B cell (primary cell): ENCODE measurements at regions not wholly inside any gene's neighbourhood (a gene's known extent, or its start where the extent isn't known, plus 50 kb on each side); places are given as distances from the start of the nearest gene placed in this dataset.

Experiments
- ATAC-seq: fragments of 200-7000 bp; cut with Tn5 transposase; one replicate; pipeline ENCODE4 v1.10.0; 2021; ENCODE audit warnings: low read depth, mild to moderate bottlenecking, moderate number of reproducible peaks, moderate library complexity
- CTCF ChIA-PET: fragments of 350-600 bp; sonication (Branson Sonifier 250); formaldehyde crosslinking; loops from one replicate; lab custom pipeline; 2021; ENCODE audit warnings: antibody characterized with exemption, inconsistent platforms; lab: Charles Lee
- POLR2A ChIA-PET: fragments of 350-600 bp; sonication (Branson Sonifier 250); formaldehyde crosslinking; loops from one replicate; lab custom pipeline; 2021; ENCODE audit warnings: antibody characterized with exemption; lab: Charles Lee
- DNase-seq: peaks from one replicate; pipeline ENCODE4 v3.0.0; 2013
- H2AFZ ChIP-seq: 2 replicates; pipeline ENCODE4 v1.6.1; 2012; ENCODE audit warnings: mild to moderate bottlenecking, low read depth, low read length; ENCODE audit not compliant: insufficient read depth, poor library complexity, severe bottlenecking
- H3K27ac ChIP-seq, 2 donors: 1 replicate in 1 of 2; 2 replicates in 1 of 2; pipeline ENCODE4 v1.5.1; 2012 to 2013; ENCODE audit warnings: low read length in 2 of 2, mild to moderate bottlenecking in 2 of 2, moderate library complexity in 1 of 2
- H3K27me3 ChIP-seq, 4 experiments: fragments of 200-600 bp in 1 of 4; sonication (generic) in 1 of 4; replicated peaks in 1 of 4; 1 replicate in 2 of 4; 2 replicates in 2 of 4; pipeline versions ENCODE4 v1.6.1 to v1.7.0; 2013 to 2016; ENCODE audit warnings: low read length in 3 of 4, mild to moderate bottlenecking in 2 of 4, mixed read lengths in 1 of 4, moderate library complexity in 1 of 4; ENCODE audit not compliant: insufficient read depth in 4 of 4, control insufficient read depth in 3 of 4; ENCODE audit errors: control extremely low read depth in 1 of 4
- H3K36me3 ChIP-seq, 2 experiments: replicated peaks in 1 of 2; 1 replicate in 1 of 2; 2 replicates in 1 of 2; pipeline versions ENCODE4 v1.6.1 to v1.7.1; 2013; ENCODE audit warnings: low read length in 1 of 2; ENCODE audit not compliant: insufficient read depth in 2 of 2, control insufficient read depth in 1 of 2; ENCODE audit errors: control extremely low read depth in 1 of 2, extremely low read depth in 1 of 2
- H3K4me1 ChIP-seq, 2 donors: fragments of 200-600 bp in 1 of 2; sonication (generic) in 1 of 2; 1 replicate in 1 of 2; 2 replicates in 1 of 2; pipeline versions ENCODE4 v1.5.1 to v1.6.1; 2013 to 2017; ENCODE audit warnings: low read length in 2 of 2; ENCODE audit not compliant: control insufficient read depth in 2 of 2, insufficient read depth in 2 of 2
- H3K4me2 ChIP-seq: replicated peaks from 2 replicates; pipeline ENCODE3; 2012; ENCODE audit warnings: mild to moderate bottlenecking, low read depth, low read length; ENCODE audit not compliant: poor library complexity, severe bottlenecking
- H3K4me3 ChIP-seq, 5 experiments: fragments of 200-600 bp in 1 of 5; sonication (generic) in 1 of 5; 1 replicate in 3 of 5; 2 replicates in 2 of 5; pipeline versions ENCODE4 v1.5.1 to v1.7.0; 2011 to 2016; ENCODE audit warnings: low read length in 4 of 5, mild to moderate bottlenecking in 4 of 5, low read depth in 2 of 5, control low read depth in 1 of 5, moderate library complexity in 1 of 5; ENCODE audit not compliant: insufficient read depth in 1 of 5; ENCODE audit errors: control extremely low read depth in 1 of 5, extremely low read depth in 1 of 5
- H3K79me2 ChIP-seq: fragments of 200-600 bp; sonication (generic); one replicate; pipeline ENCODE4 v1.6.0; 2016; ENCODE audit warnings: low read length; ENCODE audit not compliant: control insufficient read depth, insufficient read depth
- H3K9ac ChIP-seq: fragments of 200-600 bp; sonication (generic); 2 replicates; pipeline ENCODE4 v1.6.1; 2017; ENCODE audit warnings: mild to moderate bottlenecking, low read length, moderate library complexity
- H3K9me3 ChIP-seq, 3 donors: one replicate each; pipeline versions ENCODE4 v1.6.1 to v1.7.1; 2013; ENCODE audit warnings: low read length in 2 of 3; ENCODE audit not compliant: control insufficient read depth in 2 of 3, insufficient read depth in 1 of 3; ENCODE audit errors: control extremely low read depth in 1 of 3
- H4K20me1 ChIP-seq: 2 replicates; pipeline ENCODE4 v1.6.0; 2012; ENCODE audit warnings: mild to moderate bottlenecking, low read length; ENCODE audit not compliant: insufficient read depth, control insufficient read depth, poor library complexity, severe bottlenecking
- H3K27ac Mint-ChIP-seq: one replicate; pipeline ENCODE4 v1.8.0; 2021; ENCODE audit warnings: mixed read lengths
- H3K27me3 Mint-ChIP-seq: one replicate; pipeline ENCODE4 v1.8.0; 2021; ENCODE audit warnings: mixed read lengths
- H3K4me1 Mint-ChIP-seq: one replicate; pipeline ENCODE4 v1.8.0; 2021; ENCODE audit warnings: mixed read lengths
- H3K4me3 Mint-ChIP-seq: one replicate; pipeline ENCODE4 v1.8.0; 2021; ENCODE audit warnings: mixed read lengths
- H3K9me3 Mint-ChIP-seq: one replicate; pipeline ENCODE4 v1.8.0; 2022; ENCODE audit warnings: mixed read lengths; ENCODE audit not compliant: insufficient read depth
- CTCF ChIP-seq: fragments of 200-600 bp; IDR thresholded peaks from one replicate; pipeline ENCODE4 v1.8.0; 2022; ENCODE audit warnings: antibody characterized with exemption, mild to moderate bottlenecking
- EZH2 ChIP-seq: IDR thresholded peaks from 2 replicates; pipeline ENCODE4 v1.6.1; 2012; ENCODE audit warnings: borderline replicate concordance, low read depth, mild to moderate bottlenecking, moderate library complexity, low read length; ENCODE audit not compliant: insufficient read depth, poor library complexity, severe bottlenecking
- WGBS: methylation state at CpG from one replicate; pipeline ENCODE4 v1.1.5; 2013; ENCODE audit warnings: missing lambda C conversion rate; ENCODE audit not compliant: insufficient coverage; 5-methylcytosine and 5-hydroxymethylcytosine counted together
- intact Hi-C: fragments of 100-400 bp; cut with micrococcal nuclease; formaldehyde crosslinking; loops from one replicate; pipeline ENCODE4 v1.10.0; 2022

DNA sequence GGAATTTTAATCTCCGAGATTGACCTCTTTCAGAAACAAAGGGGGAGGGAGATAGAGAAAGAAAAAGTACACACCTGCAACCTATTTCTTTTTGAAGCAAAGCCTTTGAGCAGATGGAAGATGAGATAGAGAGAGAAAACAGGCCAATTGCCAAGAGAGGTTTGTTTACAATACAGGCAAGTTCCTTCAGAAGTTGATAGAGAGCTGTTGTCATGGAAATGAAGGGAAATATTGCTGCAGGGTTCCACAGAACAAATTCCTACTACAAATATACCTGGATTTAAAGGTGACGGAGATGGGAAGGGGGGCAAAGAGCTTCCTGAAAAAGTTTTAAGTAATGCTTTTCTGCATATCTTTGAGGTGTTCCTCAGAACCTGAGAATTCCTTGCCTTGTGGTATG, 388.4 kb downstream of the NDFIP2 start:
- Histone ChIP-seq H2AFZ (no peak overlapping the region), H3K9ac (no peak overlapping the region), H3K4me2 (no peak overlapping the region), H3K4me1 (no peaks in the 10 kb centered on the region), H3K36me3 (no peaks in the 10 kb centered on the region), H3K4me3 (no peak overlapping the region), H3K9me3 (no peaks in the 10 kb centered on the region), H4K20me1 (no peaks in the 10 kb centered on the region), H3K79me2 (no peaks in the 10 kb centered on the region), H3K27me3 (no peaks in the 10 kb centered on the region), H3K27ac (no peak overlapping the region)
- Mint-ChIP-seq H3K9me3 (no peaks in the 10 kb centered on the region), H3K27me3 (no peaks in the 10 kb centered on the region), H3K4me1 (no peaks in the 10 kb centered on the region), H3K27ac (no peak overlapping the region), H3K4me3 (no peak overlapping the region)
- ATAC-seq (no peak), DNase-seq (no peak)
- intact Hi-C loops: no loop called here
- ChIA-PET POLR2A (no interaction called here), CTCF (no interaction called here)
- TF ChIP-seq EZH2: no peak
- no CpG with 5 or more reads among the region's 2 CpGs for WGBS

DNA sequence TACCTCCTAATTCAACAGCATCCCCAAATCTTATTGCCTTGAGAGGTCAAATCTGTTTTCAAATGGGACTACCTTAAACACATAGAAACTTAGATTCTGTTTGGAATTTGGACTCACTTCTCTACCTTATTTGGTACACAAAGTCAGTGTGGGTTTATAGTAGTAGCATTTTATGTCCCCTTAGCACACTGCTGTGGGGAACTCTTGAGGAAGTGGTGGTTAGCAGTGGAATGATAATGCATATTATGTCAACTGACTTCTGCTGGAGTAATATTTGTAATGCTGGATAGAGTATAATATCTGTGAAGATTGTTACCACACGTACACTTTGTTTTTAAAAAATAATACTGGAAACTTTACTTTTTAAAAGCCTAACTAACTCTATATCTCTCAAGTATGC, 386.3 kb downstream of the NDFIP2 start:
- H3K79me2 ChIP-seq: no peaks in the 10 kb centered on the region
- H4K20me1 ChIP-seq: no peaks in the 10 kb centered on the region
- H3K9ac ChIP-seq: no peak overlapping the region
- H3K4me1 ChIP-seq: no peaks in the 10 kb centered on the region
- no peaks in the 10 kb centered on the region for H3K9me3 ChIP-seq
- TF ChIP-seq CTCF (no peak), EZH2 (no peak)
- no peak overlapping the region for H3K4me3 ChIP-seq
- WGBS: no CpG with 5 or more reads among the region's 1 CpG
- no peaks in the 10 kb centered on the region for H3K9me3 Mint-ChIP-seq
- DNase-seq (no peak), ATAC-seq (no peak)
- H3K36me3 ChIP-seq: no peaks in the 10 kb centered on the region
- H3K27ac ChIP-seq: no peak overlapping the region
- CTCF ChIA-PET: no interaction called here
- H3K4me1 Mint-ChIP-seq: no peaks in the 10 kb centered on the region
- no peak overlapping the region for H3K27ac Mint-ChIP-seq
- H3K27me3 Mint-ChIP-seq: no peaks in the 10 kb centered on the region
- no peak overlapping the region for H3K4me2 ChIP-seq
- POLR2A ChIA-PET: no interaction called here
- H3K4me3 Mint-ChIP-seq: no peak overlapping the region
- intact Hi-C loops: no loop called here
- H3K27me3 ChIP-seq: no peaks in the 10 kb centered on the region
- no peak overlapping the region for H2AFZ ChIP-seq
